Nephron (organoid): ENCODE measurements at regions not wholly inside any gene's neighbourhood (a gene's known extent, or its start where the extent isn't known, plus 50 kb on each side); places are given as distances from the start of the nearest gene placed in this dataset.

Experiments used
- H3K27ac Mint-ChIP-seq, 3 experiments: 2 replicates each; pipeline ENCODE4 v1.8.0; 2020; ENCODE audit warnings: mixed read lengths in 3 of 3, mild to moderate bottlenecking in 2 of 3, moderate library complexity in 1 of 3
- H3K27me3 Mint-ChIP-seq: 2 replicates; pipeline ENCODE4 v1.8.0; 2021; ENCODE audit warnings: low read depth, mild to moderate bottlenecking, moderate library complexity, mixed read lengths
- H3K36me3 Mint-ChIP-seq: 2 replicates; pipeline ENCODE4 v1.8.0; 2020; ENCODE audit warnings: low read depth, mixed read lengths
- H3K4me1 Mint-ChIP-seq: 2 replicates; pipeline ENCODE4 v1.8.0; 2020; ENCODE audit warnings: mixed read lengths
- H3K4me3 Mint-ChIP-seq, 3 experiments: 2 replicates each; pipeline ENCODE4 v1.8.0; 2020; ENCODE audit warnings: mild to moderate bottlenecking in 3 of 3, mixed read lengths in 3 of 3, moderate library complexity in 2 of 3
- H3K9me3 Mint-ChIP-seq: 2 replicates; pipeline ENCODE4 v1.8.0; 2020; ENCODE audit warnings: mixed read lengths
- CTCF ChIP-seq, 3 experiments: fragments of 200-600 bp; sonication (generic); IDR thresholded peaks; one replicate each; pipeline ENCODE4 v1.5.0; 2021; ENCODE audit warnings: antibody characterized with exemption in 3 of 3; ENCODE audit not compliant: unreplicated experiment in 3 of 3

GRCh38 chr9:13387734-13388067 is 108.2 kb upstream of the MPDZ start:
- peaks cover 12% of the 10 kb centered on the region for H3K4me1 Mint-ChIP-seq
- peaks cover 35% of the 10 kb centered on the region for H3K36me3 Mint-ChIP-seq
- no peaks in the 10 kb centered on the region for H3K27me3 Mint-ChIP-seq
- no peak for TF ChIP-seq CTCF (IDR thresholded peaks at IDR 0.05; ENCODE audit: unreplicated experiment in 3 of 3)
- peak overlapping the region in 1 of 3 experiments; percentile 32 for H3K27ac Mint-ChIP-seq
- peaks cover 60% of the 10 kb centered on the region for H3K9me3 Mint-ChIP-seq
- no peak overlapping the region for H3K4me3 Mint-ChIP-seq

GRCh38 chr9:13386935-13387733 is 107.6 kb upstream of the MPDZ start:
- no peak for TF ChIP-seq CTCF (IDR thresholded peaks at IDR 0.05; ENCODE audit: unreplicated experiment in 3 of 3)
- Mint-ChIP-seq H3K27ac (peak overlapping the region in 1 of 3 experiments; percentile 32), H3K4me1 (peaks cover 18% of the 10 kb centered on the region), H3K27me3 (no peaks in the 10 kb centered on the region), H3K36me3 (peaks cover 31% of the 10 kb centered on the region), H3K4me3 (no peak overlapping the region), H3K9me3 (peaks cover 59% of the 10 kb centered on the region)

GRCh38 chr9:13386316-13386715 is 106.8 kb upstream of the MPDZ start:
- no peak overlapping the region for H3K4me3 Mint-ChIP-seq
- peaks cover 51% of the 10 kb centered on the region for H3K9me3 Mint-ChIP-seq

GRCh38 chr9:13383855-13384254 is 104.4 kb upstream of the MPDZ start:
- no peak overlapping the region for H3K4me3 Mint-ChIP-seq
- no peaks in the 10 kb centered on the region for H3K27me3 Mint-ChIP-seq
- no peak for TF ChIP-seq CTCF (IDR thresholded peaks at IDR 0.05; ENCODE audit: unreplicated experiment in 3 of 3)
- peaks cover 7% of the 10 kb centered on the region for H3K36me3 Mint-ChIP-seq
- peaks cover 29% of the 10 kb centered on the region for H3K9me3 Mint-ChIP-seq
- H3K4me1 Mint-ChIP-seq, result peaks cover 20% of the 10 kb centered on the region
- no peak overlapping the region for H3K27ac Mint-ChIP-seq

More at GRCh38 chr9:13386316-13386715, 106.8 kb upstream of the MPDZ start:
- no peak for TF ChIP-seq CTCF (IDR thresholded peaks at IDR 0.05; ENCODE audit: unreplicated experiment in 3 of 3)
- Mint-ChIP-seq H3K4me1 (peaks cover 20% of the 10 kb centered on the region), H3K27ac (no peak overlapping the region), H3K27me3 (no peaks in the 10 kb centered on the region), H3K36me3 (peaks cover 23% of the 10 kb centered on the region)

- Mint-ChIP-seq H3K4me1 (peaks cover 23% of the 10 kb centered on the region), H3K4me3 (no peak overlapping the region), H3K36me3 (peaks cover 7% of the 10 kb centered on the region), H3K9me3 (peaks cover 29% of the 10 kb centered on the region), H3K27me3 (no peaks in the 10 kb centered on the region), H3K27ac (peak overlapping the region; percentile 14 to 68 (median 18))
- TF ChIP-seq CTCF (IDR thresholded peaks at IDR 0.05; ENCODE audit: unreplicated experiment in 3 of 3), result no peak
Measured at GRCh38 chr9:13383216-13383615, 103.7 kb upstream of the MPDZ start.

GRCh38 chr9:13382595-13382994 is 103.1 kb upstream of the MPDZ start:
- peaks cover 7% of the 10 kb centered on the region for H3K36me3 Mint-ChIP-seq
- H3K4me3 Mint-ChIP-seq, result no peak overlapping the region
- H3K27me3 Mint-ChIP-seq, result no peaks in the 10 kb centered on the region
- peaks cover 27% of the 10 kb centered on the region for H3K4me1 Mint-ChIP-seq
- peaks cover 26% of the 10 kb centered on the region for H3K9me3 Mint-ChIP-seq
- H3K27ac Mint-ChIP-seq, result peak overlapping the region; percentile 14 to 68 (median 18)
- TF ChIP-seq CTCF (IDR thresholded peaks at IDR 0.05; ENCODE audit: unreplicated experiment in 3 of 3), result no peak
